Lung (tissue), 11 donors: ENCODE measurements at regions not wholly inside any gene's neighbourhood (a gene's known extent, or its start where the extent isn't known, plus 50 kb on each side); places are given as distances from the start of the nearest gene placed in this dataset.
A peak's percentile ranks its signal among the peaks of the same experiment; 100 is the strongest.

Experiments used
- ATAC-seq: fragments of 200-7000 bp; cut with Tn5 transposase; one replicate; pipeline ENCODE4 v1.9.1; 2020; ENCODE audit warnings: moderate number of reproducible peaks; ENCODE audit not compliant: insufficient read depth, low FRiP score
- DNase-seq, 3 donors: peaks; one replicate each; pipeline ENCODE4 v3.0.0-alpha.2; 2013 to 2017
- H3K27ac ChIP-seq, 2 donors: one replicate each; pipeline ENCODE4 v1.5.1; 2013; ENCODE audit warnings: mild to moderate bottlenecking in 2 of 2, moderate library complexity in 2 of 2, control low read depth in 1 of 2, inconsistent platforms in 1 of 2, low read depth in 1 of 2, low read length in 1 of 2
- H3K27me3 ChIP-seq, 3 donors: one replicate each; pipeline ENCODE4 v1.5.1; 2013; ENCODE audit warnings: low read length in 2 of 3; ENCODE audit not compliant: control insufficient read depth in 3 of 3, insufficient read depth in 3 of 3
- H3K36me3 ChIP-seq, 4 donors: one replicate each; pipeline ENCODE4 v1.5.1; 2013; ENCODE audit warnings: low read length in 4 of 4, mild to moderate bottlenecking in 1 of 4, moderate library complexity in 1 of 4; ENCODE audit not compliant: control insufficient read depth in 4 of 4, insufficient read depth in 4 of 4
- H3K4me1 ChIP-seq, 5 donors: one replicate each; pipeline ENCODE4 v1.5.1; 2013; ENCODE audit warnings: low read length in 5 of 5, mild to moderate bottlenecking in 2 of 5, moderate library complexity in 1 of 5; ENCODE audit not compliant: control insufficient read depth in 5 of 5, insufficient read depth in 5 of 5
- H3K4me3 ChIP-seq: one replicate; pipeline ENCODE4 v1.5.1; 2013; ENCODE audit warnings: mild to moderate bottlenecking, control low read depth, moderate library complexity
- H3K9ac ChIP-seq, 2 donors: one replicate each; pipeline ENCODE4 v1.5.1; 2013; ENCODE audit warnings: low read length in 2 of 2, control low read depth in 1 of 2; ENCODE audit not compliant: insufficient read depth in 1 of 2
- H3K9me3 ChIP-seq, 4 donors: one replicate each; pipeline ENCODE4 v1.5.1; 2013; ENCODE audit warnings: low read length in 3 of 4, mild to moderate bottlenecking in 1 of 4, moderate library complexity in 1 of 4; ENCODE audit not compliant: control insufficient read depth in 4 of 4, insufficient read depth in 3 of 4
- CTCF ChIP-seq: IDR thresholded peaks from 2 replicates; pipeline ENCODE4 v1.5.1; 2012; ENCODE audit warnings: mild to moderate bottlenecking; ENCODE audit errors: control extremely low read depth, extremely low read depth
- WGBS, 2 donors: extraction: QIAGEN DNeasy Blood & Tissue Kit; methylation state at CpG; one replicate each; pipeline ENCODE4 v1.1.7; 2013; 5-methylcytosine and 5-hydroxymethylcytosine counted together
- donor health status: control.
- donor health status: control.
- donor health status: Bipolar disorder and iron deficiency.
- donor health status: healthy.
- donor health status: DM: yes; HTN: yes; CAD: no.

- no peak for TF ChIP-seq CTCF
- Histone ChIP-seq H3K27me3 (no peaks in the 10 kb centered on the region), H3K9me3 (no peaks in the 10 kb centered on the region), H3K36me3 (no peaks in the 10 kb centered on the region), H3K4me3 (peak overlapping the region; percentile 28), H3K4me1 (peaks cover 17 to 54% (median 22%) of the 10 kb centered on the region in 5 donors), H3K9ac (peak overlapping the region; percentile 21 to 85), H3K27ac (peak overlapping the region; percentile 97 to 99)
- 0 to 1% methylated on average over 31 of the region's 31 CpGs for WGBS, 2 donors
- DNase-seq (peak; percentile 99), ATAC-seq (peak; percentile 94)
Measured at GRCh38 chr5:81851481-81852178, 100.7 kb upstream of the SSBP2 start.

- Histone ChIP-seq H3K4me3 (no peak overlapping the region), H3K27me3 (no peaks in the 10 kb centered on the region), H3K4me1 (peaks cover 17 to 48% (median 22%) of the 10 kb centered on the region in 5 donors), H3K27ac (peak overlapping the region; percentile 97 to 99), H3K9me3 (no peaks in the 10 kb centered on the region), H3K9ac (peak overlapping the region in 1 of 2 donors; percentile 21), H3K36me3 (no peaks in the 10 kb centered on the region)
- ATAC-seq (no peak), DNase-seq (no peak)
- 52 to 61% methylated on average over 6 of the region's 6 CpGs for WGBS, 2 donors
- TF ChIP-seq CTCF, result no peak
Measured at GRCh38 chr5:81850501-81851357, 99.8 kb upstream of the SSBP2 start.

- no peak for DNase-seq
- Histone ChIP-seq H3K9ac (no peak overlapping the region), H3K27ac (peak overlapping the region in 1 of 2 donors; percentile 97), H3K4me1 (peaks cover 17 to 43% (median 22%) of the 10 kb centered on the region in 5 donors), H3K36me3 (no peaks in the 10 kb centered on the region), H3K4me3 (no peak overlapping the region), H3K27me3 (no peaks in the 10 kb centered on the region), H3K9me3 (no peaks in the 10 kb centered on the region)
- no peak for ATAC-seq
- no peak for TF ChIP-seq CTCF
- 83 to 88% methylated on average over 4 of the region's 4 CpGs for WGBS, 2 donors
Measured at GRCh38 chr5:81849770-81850367, 99.0 kb upstream of the SSBP2 start.
